GM18519 (cell line): ENCODE measurements at regions not wholly inside any gene's neighbourhood (a gene's known extent, or its start where the extent isn't known, plus 50 kb on each side); places are given as distances from the start of the nearest gene placed in this dataset.

ENCODE experiments used
- ATAC-seq: cut with Tn5 transposase; IDR thresholded peaks from one replicate; pipeline ENCODE4 v1.9.1; 2021; ENCODE audit warnings: mild to moderate bottlenecking, moderate library complexity; ENCODE audit not compliant: unreplicated experiment, low FRiP score

DNA sequence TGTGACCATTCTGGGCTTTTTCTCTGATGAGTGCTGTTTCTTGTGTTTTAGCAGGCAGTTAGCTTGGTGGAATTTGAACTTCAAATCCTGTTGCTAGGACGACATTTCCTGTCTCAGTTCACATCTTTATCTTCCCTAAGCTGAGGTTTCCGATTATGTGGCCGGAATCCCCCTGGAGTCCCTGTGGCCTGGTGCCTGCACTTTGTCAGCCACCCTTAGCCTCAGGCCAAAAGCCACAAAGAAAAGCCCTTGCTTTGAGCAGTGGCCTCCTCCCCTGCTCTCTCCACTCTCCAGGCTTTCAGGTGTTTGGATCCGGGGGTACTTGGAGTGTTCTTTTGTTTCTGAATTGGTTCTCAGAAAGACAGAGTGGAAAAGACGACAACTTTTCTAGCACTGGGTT, 59.9 kb upstream of the PMEPA1 start:
- no peak for ATAC-seq

DNA sequence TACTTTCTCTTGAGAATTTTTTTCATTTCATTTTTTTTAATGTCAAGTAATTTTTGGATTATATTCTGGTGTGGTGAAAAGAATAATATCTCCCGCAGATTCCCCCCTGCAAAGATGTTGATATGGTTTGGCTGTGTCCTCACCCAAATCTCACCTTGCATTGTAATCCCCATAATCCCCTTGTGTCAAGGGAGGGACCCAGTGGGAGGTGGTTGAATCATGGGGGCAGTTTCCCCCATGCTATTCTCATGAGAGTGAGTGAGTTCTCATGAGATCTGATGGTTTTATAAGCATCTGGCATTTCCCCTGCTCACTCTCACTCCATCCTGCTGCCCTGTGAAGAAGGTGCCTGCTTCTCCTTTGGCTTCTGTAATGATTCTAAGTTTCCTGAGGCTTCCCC, 58.7 kb upstream of the PMEPA1 start:
- ATAC-seq, result no peak

DNA sequence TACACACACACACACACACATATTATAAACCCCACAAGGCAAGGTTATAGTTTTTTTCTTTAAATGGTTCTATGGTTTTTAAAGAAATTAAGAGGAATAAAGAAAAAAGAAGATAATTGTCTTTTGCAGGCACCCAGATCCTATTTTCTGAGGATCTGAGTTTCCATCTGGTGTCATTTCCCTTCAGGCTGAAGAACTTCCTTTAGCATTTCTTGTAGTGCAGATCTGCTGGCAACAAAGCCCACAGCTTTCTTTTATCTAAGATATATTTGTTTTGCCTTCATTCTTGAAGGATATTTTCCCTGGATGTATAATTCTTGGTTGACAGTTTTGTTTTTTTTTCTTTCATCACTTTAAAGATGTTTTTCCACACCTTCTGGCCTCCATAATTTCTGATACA, 57.6 kb upstream of the PMEPA1 start:
- ATAC-seq, result no peak

DNA sequence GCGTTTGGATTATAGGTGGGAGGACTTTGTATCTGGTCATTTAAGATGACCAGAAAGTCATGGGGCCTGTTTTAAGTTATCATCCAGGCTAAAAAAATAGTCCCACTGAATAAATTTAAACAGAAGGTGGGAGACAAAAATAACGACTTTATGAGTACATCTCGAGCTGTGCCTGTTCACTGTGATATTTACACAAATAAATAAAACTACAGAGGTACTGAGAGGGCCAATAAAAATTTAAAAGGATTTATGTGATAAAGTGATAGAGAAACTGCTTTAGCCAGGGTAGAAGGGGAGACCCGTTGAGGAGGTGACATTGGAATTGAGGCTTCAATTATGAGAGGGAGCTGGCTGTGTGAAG, 53.4 kb upstream of the PMEPA1 start:
- no peak for ATAC-seq

DNA sequence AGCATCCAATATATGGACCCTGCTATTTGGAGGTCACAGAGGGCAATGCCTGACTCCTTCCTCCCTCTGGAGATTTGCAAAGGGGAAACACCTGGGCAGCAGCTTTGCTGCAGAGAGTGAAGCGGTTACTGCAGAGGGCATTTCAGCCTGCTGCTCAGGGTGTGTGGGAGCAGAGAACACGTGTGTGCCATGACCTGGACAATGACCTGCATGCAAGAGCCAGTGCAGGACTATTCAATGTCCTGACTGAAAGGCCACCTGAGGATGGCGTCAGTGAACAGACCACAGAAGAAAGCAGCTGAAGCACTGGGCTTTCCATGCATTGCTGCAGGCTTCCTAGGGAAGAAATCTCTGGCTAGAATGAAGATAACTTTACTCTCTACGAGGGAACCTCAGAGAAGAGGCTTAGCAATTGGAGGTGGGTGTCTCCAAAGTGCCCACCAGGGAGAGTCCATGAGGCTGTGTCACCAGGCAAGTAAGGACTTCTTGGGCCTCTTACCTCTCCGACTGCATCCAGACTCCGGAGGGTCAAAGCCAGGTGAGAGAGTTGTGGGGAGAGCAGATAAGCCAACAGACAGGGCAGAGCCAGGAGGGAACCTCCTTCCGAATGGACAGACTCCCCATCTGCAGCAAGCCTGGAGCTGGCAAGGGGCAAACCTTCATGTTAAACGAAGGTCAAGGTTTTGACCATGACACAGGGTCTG, 52.9 kb upstream of the PMEPA1 start:
- no peak for ATAC-seq

DNA sequence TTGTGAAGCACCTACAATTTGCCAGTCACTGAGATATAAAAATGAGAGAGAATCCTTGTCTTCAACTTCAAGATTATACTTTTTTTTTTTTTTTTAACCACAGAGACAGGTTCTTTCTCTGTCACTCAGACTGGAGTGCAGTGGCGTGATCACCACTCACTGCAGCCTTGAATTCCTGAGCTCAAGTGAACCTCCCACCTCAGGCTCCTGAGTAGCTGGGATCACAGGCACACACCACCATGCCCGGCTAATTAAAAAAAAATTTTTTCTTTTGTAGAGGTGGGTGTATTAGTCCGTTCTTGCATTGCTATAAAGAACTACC, 51.6 kb upstream of the PMEPA1 start:
- ATAC-seq, result no peak

DNA sequence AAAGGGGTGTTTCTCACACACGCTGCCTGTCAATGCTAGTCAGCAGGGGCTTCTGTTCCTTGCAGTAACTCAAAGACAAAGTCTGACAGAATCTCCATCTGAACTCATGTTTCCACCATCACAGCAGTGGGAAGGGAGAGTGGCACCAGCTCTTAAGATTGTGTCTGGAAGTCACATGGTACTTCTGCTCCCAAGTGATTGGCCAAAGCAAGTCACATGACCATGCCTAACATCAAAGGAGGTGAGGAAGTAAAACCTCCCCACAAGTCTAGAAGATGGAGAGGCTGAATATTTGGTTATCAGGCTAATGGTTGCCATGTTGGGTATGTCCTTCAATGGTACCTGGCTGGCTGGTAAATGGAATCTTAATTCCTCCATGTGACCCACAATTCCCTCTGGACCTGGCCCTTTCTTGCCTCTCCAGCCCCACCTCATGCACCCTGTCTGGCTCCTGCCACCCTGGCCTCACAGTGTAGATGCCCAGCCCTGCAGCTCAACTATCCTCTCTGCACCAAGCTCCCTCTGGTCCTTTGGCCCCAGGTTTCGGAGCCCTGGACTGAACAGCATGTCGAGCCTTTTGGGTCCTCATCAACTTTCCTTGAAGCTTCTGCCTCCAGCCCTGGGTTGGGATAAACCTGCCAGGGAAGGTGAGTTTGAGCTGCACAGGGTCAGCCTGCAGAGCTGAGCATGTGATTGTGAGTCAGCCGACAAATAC, 51.0 kb upstream of the PMEPA1 start:
- ATAC-seq, result no peak

DNA sequence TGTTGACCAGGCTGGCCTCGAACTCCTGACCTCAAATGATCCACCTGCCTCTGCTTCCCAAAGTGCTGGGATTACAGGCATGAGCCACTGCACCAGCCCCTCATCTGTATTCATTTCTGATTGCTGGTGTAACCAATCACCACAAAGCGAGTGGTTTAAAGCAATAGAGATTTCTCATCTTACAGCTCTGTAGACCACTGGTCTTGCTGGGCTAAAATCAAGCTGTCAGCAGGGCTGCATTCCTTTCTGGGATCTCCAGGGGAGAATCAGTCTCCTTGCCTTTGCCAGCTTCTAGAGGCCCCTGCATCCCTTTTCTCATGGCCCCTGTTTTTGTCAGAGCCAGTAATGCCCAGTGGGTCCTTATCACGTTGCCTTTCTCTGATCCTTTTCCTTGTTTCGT, 49.9 kb upstream of the PMEPA1 start:
- no peak for ATAC-seq
